ENCODE measurements at regions not wholly inside any gene's neighbourhood (a gene's known extent, or its start where the extent isn't known, plus 50 kb on each side); places are given as distances from the start of the nearest gene placed in this dataset.

DNA sequence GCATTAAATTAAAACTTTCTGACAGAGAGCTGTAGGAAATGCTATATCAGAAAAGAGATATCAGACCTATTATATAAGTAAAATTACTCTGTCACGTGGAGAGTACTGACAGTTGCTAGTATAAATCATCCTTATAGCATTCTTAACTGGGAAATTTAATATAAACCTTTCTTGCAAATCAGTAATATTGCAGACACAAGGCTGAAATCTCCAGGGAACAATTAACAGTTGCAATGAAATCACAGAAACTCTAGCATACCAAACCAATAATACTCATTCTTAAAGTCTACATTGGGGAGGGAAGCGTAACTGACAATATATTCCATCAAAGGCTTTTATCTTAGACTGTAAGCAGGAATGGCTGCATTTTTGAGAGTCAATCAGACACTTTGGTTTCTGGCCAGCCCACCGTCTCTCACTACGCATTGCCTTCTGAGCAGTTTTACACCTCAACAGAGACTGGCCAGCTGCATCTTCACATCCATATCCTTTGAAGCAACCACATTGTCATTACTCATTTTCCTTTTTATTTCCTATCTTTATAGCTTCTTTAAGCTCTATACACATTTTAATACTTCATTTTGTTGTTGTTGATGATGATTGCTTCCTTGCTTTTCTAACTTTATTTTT is 536.0 kb upstream of the CDH2 start:
- Histone ChIP-seq H3K9ac (ENCODE audit: control insufficient read depth, extremely low read depth, insufficient read depth, low read length) (no peak overlapping the region), H3K4me3 (ENCODE audit: control insufficient read depth in 2 of 3, extremely low read depth in 1 of 3, insufficient read depth in 2 of 3, low read depth in 1 of 3, low read length in 3 of 3) (no peak overlapping the region), H3K27ac (ENCODE audit: control insufficient read depth, insufficient read depth, low read length) (no peak overlapping the region), H2AFZ (ENCODE audit: control insufficient read depth, low read length) (no peak overlapping the region), H3K27me3 (ENCODE audit: control insufficient read depth, extremely low read depth, insufficient read depth, low read length) (no peaks in the 10 kb centered on the region), H4K20me1 (ENCODE audit: control insufficient read depth, extremely low read depth, insufficient read depth, low read length) (no peaks in the 10 kb centered on the region), H3K36me3 (ENCODE audit: control insufficient read depth in 2 of 2, extremely low read depth in 1 of 2, insufficient read depth in 2 of 2, low read length in 2 of 2) (no peaks in the 10 kb centered on the region), H3K9me3 (ENCODE audit: control insufficient read depth, low read depth, low read length) (no peaks in the 10 kb centered on the region), H3K9me1 (ENCODE audit: control insufficient read depth, extremely low read depth, insufficient read depth, low read length) (no peaks in the 10 kb centered on the region), H3K4me2 (ENCODE audit: control insufficient read depth, extremely low read depth, insufficient read depth, low read depth, low read length) (no peak overlapping the region), H3K79me2 (ENCODE audit: control insufficient read depth, insufficient read depth, low read length) (no peaks in the 10 kb centered on the region), H3K4me1 (ENCODE audit: control insufficient read depth, extremely low read depth, insufficient read depth, low read length) (no peaks in the 10 kb centered on the region)
- dilution Hi-C loops (cut with MboI; ENCODE audit: extremely low pct_ligation_motif_present, low sequenced_read_pairs), result no loop called here
- DNase-seq (ENCODE audit: low read depth, low spot score) (no peak), FAIRE-seq (no peak)
- no peak for TF ChIP-seq CTCF (optimal IDR thresholded peaks at IDR 0.05 in 1 of 3, IDR thresholded peaks at IDR 0.05 in 1 of 3, conservative IDR thresholded peaks at IDR 0.05 in 1 of 3; ENCODE audit: extremely low read depth in 1 of 3, insufficient read depth in 2 of 3, low read length in 3 of 3)
- no peak for TF ChIP-seq EZH2 (IDR thresholded peaks at IDR 0.05; ENCODE audit: low read length)

DNA sequence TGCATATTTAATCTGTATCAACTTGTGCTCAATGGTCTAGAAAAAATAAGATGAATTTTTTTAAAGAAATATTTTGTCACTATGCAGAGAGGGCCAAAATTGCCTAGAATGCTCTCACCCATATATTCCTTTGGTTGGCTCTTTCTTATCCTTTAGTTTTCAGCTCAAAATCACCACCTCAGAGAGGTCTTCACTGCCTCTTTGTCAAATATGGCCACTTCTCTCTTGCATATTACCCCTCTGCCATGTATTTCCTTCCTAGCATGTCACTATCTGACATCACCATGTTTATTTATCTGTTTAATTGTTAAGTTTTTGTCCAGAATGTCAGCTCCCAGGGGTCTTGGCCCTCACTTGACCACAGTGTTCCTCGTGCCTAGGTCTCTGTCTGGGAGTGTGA is 535.2 kb upstream of the CDH2 start:
- H3K27ac ChIP-seq (ENCODE audit: control insufficient read depth, insufficient read depth, low read length), result no peak overlapping the region
- H3K27me3 ChIP-seq (ENCODE audit: control insufficient read depth, extremely low read depth, insufficient read depth, low read length), result no peaks in the 10 kb centered on the region
- no peaks in the 10 kb centered on the region for H3K9me1 ChIP-seq (ENCODE audit: control insufficient read depth, extremely low read depth, insufficient read depth, low read length)
- H3K9me3 ChIP-seq (ENCODE audit: control insufficient read depth, low read depth, low read length), result no peaks in the 10 kb centered on the region
- no peak overlapping the region for H2AFZ ChIP-seq (ENCODE audit: control insufficient read depth, low read length)
- no peaks in the 10 kb centered on the region for H3K79me2 ChIP-seq (ENCODE audit: control insufficient read depth, insufficient read depth, low read length)
- no peak for FAIRE-seq
- no peaks in the 10 kb centered on the region for H3K36me3 ChIP-seq (ENCODE audit: control insufficient read depth in 2 of 2, extremely low read depth in 1 of 2, insufficient read depth in 2 of 2, low read length in 2 of 2)
- dilution Hi-C loops (cut with MboI; ENCODE audit: extremely low pct_ligation_motif_present, low sequenced_read_pairs), result no loop called here
- H3K4me2 ChIP-seq (ENCODE audit: control insufficient read depth, extremely low read depth, insufficient read depth, low read depth, low read length), result no peak overlapping the region
- TF ChIP-seq EZH2 (IDR thresholded peaks at IDR 0.05; ENCODE audit: low read length) (no peak), CTCF (optimal IDR thresholded peaks at IDR 0.05 in 1 of 3, IDR thresholded peaks at IDR 0.05 in 1 of 3, conservative IDR thresholded peaks at IDR 0.05 in 1 of 3; ENCODE audit: extremely low read depth in 1 of 3, insufficient read depth in 2 of 3, low read length in 3 of 3) (no peak)
- no peak overlapping the region for H3K4me3 ChIP-seq (ENCODE audit: control insufficient read depth in 2 of 3, extremely low read depth in 1 of 3, insufficient read depth in 2 of 3, low read depth in 1 of 3, low read length in 3 of 3)
- H4K20me1 ChIP-seq (ENCODE audit: control insufficient read depth, extremely low read depth, insufficient read depth, low read length), result no peaks in the 10 kb centered on the region
- no peak overlapping the region for H3K9ac ChIP-seq (ENCODE audit: control insufficient read depth, extremely low read depth, insufficient read depth, low read length)
- H3K4me1 ChIP-seq (ENCODE audit: control insufficient read depth, extremely low read depth, insufficient read depth, low read length), result no peaks in the 10 kb centered on the region
- no peak for DNase-seq (ENCODE audit: low read depth, low spot score)

All from keratinocyte (primary cell).